Renal cortex interstitium (tissue), 11 donors: ENCODE measurements at regions not wholly inside any gene's neighbourhood (a gene's known extent, or its start where the extent isn't known, plus 50 kb on each side); places are given as distances from the start of the nearest gene placed in this dataset.

ENCODE experiments used
- DNase-seq, 11 donors: peaks; one replicate each; pipeline ENCODE4 v3.0.0-alpha.2; 2013; ENCODE audit warnings: low read depth in 9 of 11, low spot score in 4 of 11; ENCODE audit errors: extremely low read depth in 1 of 11

DNA sequence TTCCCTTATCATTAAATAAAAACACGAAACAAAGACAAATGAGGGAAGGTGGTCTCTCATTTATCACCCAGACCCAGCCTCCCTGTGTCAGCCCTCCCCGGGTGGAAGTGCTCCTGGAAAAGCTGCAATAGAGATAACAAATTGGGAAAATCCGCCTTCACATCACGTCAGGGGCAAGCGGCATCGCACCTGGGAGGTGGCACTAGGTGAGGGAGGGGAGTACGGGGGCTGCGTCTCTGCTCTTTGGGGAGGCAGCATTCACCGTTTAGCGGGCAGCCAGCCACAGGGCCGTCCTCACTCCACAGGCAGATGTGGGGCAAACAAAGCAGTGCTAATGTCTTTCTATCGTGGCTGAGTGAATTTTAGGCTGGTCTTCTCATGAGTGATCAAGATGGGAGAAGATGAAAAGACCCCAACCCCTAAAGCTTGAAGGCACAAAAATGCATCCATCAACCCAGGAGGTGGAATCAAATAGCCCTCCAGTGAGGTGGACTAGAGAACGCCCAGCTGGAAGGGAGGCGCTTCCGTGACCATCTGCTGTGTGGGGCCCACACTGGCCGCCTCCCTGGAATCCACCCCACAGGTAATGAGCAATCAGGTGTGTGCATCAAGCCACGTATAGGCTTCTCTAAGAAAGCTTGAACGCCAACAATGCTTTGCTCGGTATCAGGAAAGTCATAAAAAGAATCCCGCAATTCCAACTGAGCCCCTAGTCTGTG lies 629.5 kb downstream of the BRD1 start:
- DNase-seq, result no peak

DNA sequence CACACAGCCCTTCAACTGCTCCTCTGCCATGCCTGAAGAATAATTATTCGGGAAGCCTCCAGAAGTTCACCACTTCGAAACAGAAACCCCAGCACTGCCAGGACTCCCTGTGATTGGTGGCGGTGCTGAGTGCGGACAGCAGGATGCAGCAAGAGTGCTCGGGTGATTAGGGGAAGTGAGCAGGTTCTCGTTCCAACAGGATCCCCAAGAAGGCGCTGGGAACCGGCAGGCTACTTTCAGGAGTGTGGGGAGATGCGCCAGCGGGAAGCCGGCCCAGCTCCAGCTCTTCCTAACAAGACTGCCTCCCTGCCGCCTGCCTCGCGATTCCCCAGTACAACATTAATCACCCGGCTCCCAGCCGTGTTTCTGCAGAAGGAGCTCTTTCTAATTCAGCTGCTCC lies 630.2 kb downstream of the BRD1 start:
- DNase-seq, result peak in 1 of 11 donors; percentile 3

DNA sequence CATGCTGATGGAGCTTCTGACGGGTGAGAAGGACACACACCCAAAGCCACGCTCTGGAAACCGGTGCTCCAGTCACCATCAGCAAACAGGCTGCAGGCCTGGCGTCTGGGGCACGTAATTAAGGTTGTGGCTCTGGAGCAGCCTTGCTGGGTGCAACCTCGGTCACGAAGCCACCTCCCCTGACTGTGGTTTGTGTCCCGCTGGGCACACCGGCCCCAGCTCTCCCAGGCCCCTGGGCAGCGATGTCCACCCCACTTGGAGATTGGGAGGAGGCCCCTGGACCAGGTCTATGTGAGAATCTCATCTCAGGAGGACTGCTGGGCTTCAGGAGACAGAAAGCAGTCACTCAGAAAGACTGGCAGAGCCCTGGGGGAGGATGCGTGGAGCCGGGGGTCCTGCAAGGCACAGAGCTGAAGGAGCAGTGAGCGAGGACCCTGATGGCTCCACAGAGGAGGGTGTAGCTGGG lies 631.6 kb downstream of the BRD1 start:
- no peak for DNase-seq

DNA sequence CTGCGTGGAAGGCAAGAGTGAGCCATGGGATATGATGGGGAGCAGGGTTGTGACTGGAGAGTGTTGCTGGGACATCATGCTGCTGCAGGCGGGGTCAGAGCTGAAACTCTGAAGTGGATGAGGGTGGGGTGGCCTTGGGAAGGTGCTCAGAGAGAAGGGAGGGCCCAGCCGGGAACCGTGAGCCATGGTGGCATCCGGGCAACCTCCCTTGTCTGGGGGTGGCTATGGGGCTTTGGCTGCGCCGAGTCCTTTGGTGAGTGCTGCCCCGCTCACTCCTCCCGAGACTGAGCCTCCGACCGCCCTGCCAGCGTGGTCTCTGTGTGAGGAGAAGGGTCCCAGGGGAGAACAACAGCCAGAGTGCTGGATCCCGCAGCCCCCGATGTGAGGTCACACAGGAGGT lies 632.0 kb downstream of the BRD1 start:
- no peak for DNase-seq

DNA sequence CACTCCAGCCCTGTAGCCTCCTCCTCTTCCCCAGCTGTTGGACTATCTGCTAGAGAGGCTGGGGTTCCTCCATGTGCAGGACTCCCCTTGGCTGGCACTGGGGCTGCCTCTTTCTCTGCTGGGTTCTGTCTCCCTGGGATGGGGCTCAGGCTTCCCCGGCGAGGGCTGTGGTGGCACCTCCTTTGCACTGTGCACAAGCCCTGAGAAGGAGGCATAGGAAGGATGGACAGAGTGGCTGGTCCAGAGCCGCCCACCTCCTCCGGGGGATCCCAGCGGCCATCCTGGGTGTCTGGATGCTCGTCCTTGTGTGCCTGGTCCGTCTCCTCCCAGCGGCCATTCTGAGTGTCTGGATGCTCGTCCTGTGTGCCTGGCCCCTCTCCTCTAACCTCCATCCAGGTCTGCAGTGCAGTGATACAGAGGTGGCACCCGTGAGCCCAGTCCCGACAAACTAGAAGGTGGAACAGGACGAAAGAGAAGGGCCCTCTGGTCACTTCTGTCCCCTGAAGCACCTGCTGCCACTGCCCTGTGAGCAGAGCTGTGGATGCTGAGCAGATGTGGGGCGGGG lies 633.7 kb downstream of the BRD1 start:
- no peak for DNase-seq

DNA sequence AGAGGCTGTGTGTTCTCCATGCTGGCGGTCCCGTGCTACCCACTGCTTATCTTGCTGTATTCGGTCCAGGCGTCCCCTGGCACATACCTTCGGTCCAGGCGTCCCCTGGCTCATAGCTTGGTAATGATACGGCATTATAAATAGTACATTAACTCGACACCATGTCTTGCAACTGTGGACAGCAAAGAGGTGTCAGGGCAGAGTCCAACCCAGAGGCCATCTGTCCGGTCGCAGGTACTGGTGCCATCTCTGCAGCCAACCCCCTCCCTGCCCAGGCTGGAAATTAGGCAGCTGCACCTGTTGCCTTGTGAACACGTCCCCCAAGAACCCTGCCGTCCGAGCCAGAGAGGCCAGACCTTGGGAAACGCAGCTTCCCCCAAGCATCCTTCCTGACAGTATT lies 634.3 kb downstream of the BRD1 start:
- DNase-seq, result no peak

DNA sequence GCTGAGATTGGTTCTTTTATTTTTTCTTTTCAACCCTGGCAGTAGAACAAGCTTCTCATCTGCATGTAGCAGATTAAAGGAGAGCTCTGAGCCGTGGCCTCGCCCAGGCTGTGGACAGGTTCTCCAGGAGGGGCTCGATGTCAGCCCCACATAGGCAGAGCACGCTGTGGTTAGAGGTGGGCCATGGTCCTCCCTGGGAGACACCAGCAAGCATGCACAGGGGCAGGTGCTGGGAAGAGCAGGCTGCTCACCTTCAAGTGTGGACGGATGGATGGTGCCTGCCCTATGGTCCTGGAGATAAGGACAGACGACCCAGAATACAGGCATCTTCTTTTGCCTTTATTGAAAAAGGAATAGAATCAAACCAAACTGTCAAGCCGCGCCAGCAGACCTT lies 634.8 kb downstream of the BRD1 start:
- DNase-seq, result no peak

DNA sequence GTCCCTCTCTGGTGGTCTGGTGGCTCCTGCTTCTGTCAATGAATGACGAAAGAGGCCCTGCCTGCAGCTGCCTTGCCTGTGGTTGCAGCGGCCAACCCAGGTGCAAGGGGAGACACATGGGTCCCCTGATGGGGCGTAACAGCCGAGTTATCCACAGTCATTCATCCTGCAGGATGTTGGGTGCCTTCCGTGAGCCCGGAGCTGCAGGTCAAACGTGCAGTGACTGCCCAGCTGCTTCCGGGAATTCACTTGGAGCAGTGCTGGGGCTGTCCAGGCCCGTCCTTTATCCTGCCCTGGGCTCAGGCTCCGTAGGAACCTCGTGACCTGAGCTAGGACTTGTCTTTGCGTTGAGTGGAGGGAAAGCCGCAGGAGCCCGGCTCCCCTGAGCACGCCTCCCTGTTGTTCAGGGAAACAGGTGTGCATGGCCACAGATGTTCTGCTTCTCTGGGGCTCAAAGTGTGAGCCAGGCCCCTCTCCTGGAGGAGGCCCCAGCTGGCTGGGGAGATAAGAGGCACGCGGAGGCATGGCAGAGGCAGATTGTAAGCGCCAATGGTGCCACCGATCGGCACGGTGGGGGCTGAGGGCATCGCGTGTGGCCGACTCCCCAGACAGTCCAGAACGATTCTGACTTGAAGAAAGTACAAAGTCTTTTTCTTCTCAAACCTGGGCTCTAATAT lies 635.4 kb downstream of the BRD1 start:
- DNase-seq, result peak in 1 of 11 donors; percentile 6

DNA sequence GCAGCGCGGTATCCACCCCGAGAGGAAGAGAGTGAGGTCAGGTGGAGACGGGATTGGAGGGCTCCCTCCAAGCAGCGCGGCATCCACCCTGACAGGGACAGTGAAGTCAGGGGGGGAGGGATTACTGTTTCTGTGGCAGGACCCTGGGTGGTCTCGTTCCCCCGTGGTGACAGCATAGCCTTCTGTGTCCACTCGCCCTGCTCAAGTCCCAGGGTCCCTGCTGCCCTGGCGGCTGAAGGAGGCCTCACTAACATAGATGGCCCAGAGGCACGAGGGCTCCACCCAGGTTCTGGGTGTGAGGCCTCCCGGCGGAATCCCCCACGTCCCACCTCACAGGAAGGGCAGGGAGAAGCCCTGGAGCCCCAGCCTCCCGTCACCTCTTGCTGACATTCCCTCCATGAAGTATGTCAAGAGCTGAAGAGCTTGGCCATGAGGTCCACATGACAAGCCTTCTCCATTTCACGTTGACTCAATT lies 636.1 kb downstream of the BRD1 start:
- DNase-seq, result no peak

DNA sequence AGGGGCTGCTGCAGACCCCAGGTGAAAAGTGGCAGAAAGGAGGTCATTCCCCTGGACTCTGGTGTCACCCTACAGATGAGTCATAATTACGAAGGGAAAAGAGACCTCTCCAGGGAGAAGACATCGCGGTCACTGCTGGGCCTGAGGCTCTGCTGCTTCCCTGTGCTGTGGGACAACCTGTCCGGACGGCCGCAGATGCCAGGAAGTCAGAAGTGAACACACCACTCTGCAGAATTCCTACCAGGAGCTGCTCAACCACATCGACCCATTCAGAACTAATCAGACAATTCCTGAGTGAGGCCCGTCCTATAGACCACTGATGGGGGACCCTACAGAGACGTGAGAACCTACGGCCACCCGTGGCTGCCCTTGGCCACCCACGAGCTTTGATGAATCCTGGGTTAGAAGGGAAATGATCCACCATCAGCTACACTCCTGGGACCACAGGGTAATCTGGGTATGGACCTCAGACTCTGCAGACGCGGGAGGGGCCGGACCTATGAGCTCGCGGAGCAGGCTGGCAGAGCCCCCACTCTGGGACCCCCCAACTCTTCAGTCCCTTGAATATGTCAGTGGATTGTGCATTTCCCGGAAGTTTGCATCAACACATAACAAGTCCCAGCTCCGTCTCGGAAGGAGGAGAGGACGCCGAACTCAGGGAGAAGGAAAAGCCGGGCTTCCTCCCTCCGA lies 636.7 kb downstream of the BRD1 start:
- no peak for DNase-seq

DNA sequence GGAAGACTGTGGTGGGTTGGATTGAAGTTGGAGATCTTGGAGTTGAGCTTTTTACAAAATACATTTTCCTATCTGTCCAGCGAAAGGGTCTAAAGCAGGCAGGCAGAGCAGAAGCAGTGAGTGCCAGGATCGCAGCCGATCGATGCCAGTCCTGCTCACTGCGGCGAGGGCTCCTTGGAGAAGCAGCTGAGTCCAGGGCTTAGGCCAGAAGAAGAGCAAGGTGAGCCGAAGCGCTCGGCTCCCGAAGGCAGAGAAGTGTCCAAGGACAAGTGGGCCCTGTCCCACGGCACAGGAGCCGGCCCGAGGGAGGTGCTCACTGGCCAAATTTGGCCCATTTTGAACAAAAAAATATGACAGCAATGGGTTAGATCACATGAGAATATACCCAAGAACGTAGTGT lies 637.8 kb downstream of the BRD1 start:
- DNase-seq, result no peak

DNA sequence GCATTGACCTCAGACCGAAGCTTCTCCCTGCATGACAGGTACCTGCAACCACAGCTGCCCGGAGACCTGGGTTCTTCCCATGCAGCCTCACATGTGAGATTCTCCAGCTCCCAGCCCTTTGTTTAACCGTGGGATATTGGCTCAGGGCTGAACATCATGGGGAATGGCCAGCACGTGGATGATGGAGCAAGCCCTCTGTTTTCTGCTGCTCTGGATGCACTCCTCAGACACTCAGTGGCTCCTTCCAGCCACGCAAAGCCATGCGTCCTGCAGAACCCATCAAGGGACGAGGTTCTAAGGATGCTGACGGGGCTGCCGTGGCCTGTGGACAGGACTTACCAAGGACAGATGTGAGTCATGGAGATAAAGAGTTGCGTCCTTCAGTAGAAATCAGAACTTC lies 639.1 kb downstream of the BRD1 start:
- no peak for DNase-seq

DNA sequence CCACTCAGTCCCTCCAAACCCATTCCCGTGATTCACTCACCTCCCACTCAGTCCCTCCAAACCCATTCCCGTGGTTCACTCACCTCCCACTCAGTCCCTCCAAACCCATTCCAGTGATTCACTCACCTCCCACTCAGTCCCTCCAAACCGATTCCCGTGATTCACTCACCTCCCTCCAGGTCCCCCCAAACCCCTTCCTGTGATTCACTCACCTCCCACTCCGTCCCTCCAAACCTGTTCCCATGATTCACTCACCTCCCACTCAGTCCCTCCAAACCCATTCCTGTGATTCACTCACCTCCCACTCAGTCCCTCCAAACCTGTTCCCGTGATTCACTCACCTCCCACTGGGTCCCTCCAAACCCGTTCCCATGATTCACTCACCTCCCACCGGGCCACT lies 639.6 kb downstream of the BRD1 start:
- no peak for DNase-seq

DNA sequence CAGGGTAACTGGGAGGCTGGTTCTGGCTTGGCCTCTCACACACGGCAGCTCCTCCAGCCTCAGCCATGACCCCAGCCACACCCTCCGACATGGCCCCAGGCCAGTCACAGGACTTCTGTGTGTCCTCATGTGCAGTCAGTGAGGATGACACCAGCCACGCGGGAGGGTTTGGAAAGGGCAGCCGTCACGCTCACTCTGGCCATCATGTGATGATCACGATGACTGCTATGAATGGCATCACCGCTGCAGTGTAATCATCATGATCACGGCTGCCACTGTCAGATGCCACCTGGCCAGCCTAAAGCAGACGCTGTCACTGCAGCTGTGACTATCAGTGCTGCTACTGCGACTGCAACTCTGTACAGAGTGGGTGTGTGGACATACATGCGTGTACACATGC lies 640.9 kb downstream of the BRD1 start:
- DNase-seq, result no peak

DNA sequence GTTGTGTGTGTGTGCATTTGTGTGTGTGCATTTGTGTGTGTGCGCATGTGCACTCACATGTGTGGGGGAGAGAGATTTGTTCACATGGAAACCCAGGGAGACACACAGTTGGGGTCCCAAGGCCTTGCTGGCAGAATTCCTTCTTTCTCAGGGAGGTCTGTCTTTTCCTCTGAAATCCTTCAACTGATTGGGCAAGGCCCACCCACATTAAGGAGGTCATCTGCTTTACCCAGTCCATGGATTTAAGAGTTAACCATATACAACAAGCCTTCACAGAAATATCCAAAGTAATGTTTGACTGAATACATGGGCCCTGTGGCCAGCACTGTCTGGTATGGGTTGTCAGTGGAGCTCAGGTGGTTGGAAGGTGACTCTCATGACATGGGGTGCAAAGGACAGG lies 641.4 kb downstream of the BRD1 start:
- DNase-seq, result no peak

DNA sequence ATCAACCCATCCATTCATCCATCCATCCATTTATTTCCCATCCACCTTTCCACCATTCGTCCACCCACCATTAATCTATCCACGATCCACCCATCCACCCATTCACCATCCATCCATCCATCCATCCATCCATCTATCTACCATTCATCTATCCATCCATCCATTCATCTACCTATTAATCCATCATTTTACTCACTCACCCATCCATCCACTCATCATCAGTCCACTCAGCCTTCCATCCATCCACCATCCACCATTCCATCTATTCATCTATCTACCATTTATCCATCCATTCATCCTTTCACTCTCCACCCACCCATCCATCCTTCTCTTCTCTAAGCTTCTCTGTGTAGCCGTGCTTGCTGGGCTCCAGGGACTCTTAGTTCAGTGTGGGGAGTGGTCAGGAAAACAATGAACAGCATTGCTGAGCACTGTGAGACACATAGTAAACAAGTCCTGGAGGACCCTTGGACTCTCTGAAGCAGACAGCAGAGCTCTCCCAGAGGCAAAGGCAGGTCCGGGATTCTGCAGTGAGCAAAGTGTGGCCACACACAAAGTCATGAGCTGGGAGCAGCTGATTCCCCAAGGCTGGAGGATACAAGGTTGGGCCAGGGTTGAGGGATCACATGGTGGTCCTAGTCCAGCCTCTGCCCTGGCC lies 642.2 kb downstream of the BRD1 start:
- DNase-seq, result no peak

DNA sequence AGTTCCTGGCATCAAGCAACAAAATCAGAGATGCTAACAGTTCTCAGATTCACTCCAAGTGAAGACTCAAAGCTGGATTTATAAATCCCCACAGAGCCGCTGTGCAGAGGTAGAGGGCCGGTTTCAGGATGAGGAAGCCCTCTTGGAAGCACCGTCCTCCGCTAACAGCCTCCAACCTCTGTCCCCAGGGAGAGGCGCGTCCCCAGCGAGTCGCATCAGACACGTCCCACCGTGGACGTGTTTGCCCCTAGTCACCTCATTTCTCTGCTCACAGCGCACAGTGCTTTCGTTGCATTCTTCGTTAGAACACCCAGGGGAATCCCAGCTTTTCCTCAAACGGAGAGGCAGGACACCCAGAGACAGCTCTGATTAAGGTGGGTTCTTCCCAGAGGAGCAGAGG lies 642.9 kb downstream of the BRD1 start:
- DNase-seq, result no peak

DNA sequence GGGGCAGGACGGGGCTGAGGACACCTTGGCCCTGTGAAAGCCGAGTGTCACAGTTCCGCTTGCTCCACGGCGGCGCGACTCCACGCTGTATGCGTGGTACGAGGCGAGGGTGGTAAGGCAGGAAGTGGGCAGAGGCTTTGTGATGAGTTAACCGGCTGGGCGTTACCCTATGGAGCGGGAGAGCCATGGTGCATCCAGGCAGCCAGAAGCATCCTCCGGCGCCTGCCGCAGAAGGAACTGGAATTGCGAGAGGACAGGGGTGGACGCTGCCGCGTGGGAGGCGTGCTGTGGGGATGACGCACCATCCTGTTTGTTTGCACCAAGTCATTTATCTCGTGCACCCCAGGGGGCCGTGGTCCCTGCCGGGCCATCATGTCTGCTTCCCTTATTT lies 643.9 kb downstream of the BRD1 start:
- DNase-seq, result no peak

DNA sequence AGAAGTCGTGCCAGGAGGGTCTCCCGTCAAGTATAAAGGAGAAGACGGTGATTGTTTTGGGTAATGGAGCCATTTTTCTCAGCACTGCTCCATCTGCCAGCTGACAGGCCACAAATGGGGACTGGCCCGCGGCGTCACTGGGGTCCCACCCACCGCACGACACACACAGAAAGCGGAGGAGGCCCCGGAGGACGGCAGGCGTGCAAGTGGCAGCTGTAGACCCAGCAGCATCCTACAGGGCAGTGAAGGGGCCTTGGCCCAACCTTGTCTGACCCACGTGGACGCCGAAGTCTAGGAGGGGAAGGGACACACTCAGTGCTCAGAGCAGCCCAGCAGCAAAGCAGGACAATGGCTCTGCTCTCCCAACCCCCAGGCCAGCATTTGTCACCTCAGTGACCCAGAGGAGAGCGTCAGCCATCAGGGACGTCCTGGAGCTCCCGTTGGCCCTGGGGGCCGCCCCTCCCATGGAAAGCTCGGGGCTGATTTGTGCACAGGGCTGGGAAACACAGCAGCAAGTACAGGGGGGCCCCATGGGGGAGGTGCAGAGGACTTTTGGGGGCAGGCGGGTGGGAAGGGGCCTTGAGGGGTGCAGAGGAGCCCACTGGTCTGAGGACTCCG lies 644.4 kb downstream of the BRD1 start:
- no peak for DNase-seq
